Fibroblast of skin of left biceps (primary cell): ENCODE measurements at regions not wholly inside any gene's neighbourhood (a gene's known extent, or its start where the extent isn't known, plus 50 kb on each side); places are given as distances from the start of the nearest gene placed in this dataset.
"Not testable (repeated sequence)": the region's sequence is repeated elsewhere in the genome, so short reads cannot be mapped to it uniquely, and the experiment has no call there.

Experiments
- DNase-seq, 2 experiments: peaks; one replicate each; pipeline ENCODE4 v3.0.0-alpha.2; 2013; ENCODE audit warnings: low read depth in 2 of 2

- DNase-seq, result no peak
Measured at GRCh38 chr4:26044983-26045382, 131.0 kb downstream of the SMIM20 start.

DNA sequence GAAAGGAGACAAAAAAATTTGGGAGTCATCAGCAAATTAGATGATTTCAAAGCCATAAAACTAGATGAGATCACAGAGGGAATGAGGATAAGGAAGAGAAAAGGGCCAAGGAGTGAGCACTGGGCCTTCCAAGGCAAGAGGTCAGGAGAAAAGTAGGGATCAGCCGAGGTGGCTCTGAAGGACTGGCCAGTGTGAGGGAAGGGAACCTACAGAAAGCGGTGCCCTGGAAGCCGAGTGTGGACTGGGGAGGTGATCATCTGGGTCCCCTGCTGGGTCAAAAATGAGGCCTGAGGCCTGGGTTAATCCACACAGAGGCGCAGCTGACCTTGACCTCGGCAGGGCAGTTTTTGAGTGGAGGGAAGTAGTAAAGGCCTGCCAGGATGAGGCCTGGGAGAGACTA is 133.8 kb downstream of the SMIM20 start:
- no peak for DNase-seq

DNA sequence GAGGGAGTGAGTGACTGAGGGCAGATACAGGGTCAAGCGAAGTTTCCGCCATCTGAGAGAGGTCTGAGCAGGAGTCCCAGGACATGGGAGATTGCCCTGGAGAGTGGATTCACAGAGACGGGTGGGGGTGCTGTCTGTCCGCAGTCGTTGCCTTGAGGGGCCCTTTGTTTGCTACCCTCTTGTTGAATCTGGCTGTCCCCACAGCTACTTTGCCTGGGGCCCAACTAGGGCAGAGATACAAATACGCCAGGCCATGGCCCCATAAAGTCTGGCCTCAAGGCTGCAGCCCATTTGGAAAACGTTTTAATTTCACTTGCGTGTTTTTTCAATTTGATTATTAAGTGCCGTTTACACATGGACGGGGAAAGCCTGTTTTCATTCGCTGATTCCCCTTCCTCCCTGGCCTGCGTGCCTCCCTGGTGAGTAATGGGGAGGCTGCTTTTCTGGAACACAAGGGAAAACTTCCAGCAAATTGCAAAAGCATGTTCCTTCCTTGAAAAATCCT is 134.4 kb downstream of the SMIM20 start:
- peak; percentile 88 to 90 for DNase-seq

DNA sequence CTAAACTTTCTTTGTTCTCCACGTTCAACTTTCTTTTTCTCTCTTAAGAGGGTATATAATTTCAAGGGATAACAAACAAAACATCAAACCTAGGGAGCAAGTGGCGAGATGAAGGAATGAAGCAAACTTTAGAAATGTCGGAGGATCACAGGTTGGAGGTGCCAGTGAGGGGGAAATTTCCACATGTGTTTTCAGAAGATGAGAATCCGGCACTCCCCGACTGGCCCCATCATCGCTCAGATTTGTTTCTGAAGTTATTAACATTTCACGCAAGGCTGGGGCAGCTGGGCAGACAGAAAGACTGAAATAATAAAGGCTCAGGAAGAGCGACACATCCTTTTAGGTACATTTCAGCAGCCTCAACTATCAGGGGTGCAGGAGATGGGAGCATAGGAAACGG is 134.9 kb downstream of the SMIM20 start:
- no peak for DNase-seq

DNA sequence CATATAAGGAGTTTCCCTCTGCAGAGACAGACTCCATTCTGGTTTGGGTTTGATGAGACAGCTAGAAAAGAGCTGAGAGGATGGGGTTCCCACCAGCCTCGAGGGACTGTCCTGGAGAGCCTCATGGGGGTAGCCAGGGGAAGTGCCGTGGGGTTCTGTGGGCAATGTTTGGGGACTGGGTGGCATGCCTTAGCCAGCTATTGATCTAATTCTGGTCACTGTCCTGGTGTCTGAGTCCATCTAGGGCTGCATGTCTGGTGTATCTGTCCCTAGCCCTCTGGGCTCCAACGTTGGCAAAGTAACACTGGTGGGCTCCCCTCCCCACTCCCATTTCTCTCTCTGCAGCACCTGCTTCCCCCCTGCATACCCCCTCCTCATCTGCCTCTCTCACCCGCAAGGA is 135.4 kb downstream of the SMIM20 start:
- no peak for DNase-seq

GRCh38 chr4:26050212-26050643 is 136.2 kb downstream of the SMIM20 start:
- DNase-seq, result no peak

DNA sequence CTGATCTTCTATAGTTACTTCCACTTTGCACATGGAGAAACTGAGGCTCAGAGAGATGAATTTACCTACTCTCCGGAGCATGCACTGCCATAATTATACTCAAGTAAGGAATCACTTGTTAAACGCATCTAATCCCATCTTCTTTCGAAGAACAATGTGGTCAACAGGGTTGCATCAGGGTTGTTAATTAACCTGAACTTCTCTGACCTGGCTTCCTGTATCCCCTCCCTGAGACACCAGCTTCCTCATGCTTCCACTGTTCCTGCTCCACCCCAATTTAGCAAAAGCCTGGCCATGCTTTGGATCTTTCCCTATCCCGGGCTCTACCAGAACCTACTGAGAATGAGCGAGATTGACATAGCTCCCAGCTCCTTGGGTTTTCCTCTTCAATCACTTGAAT is 136.7 kb downstream of the SMIM20 start:
- no peak for DNase-seq

DNA sequence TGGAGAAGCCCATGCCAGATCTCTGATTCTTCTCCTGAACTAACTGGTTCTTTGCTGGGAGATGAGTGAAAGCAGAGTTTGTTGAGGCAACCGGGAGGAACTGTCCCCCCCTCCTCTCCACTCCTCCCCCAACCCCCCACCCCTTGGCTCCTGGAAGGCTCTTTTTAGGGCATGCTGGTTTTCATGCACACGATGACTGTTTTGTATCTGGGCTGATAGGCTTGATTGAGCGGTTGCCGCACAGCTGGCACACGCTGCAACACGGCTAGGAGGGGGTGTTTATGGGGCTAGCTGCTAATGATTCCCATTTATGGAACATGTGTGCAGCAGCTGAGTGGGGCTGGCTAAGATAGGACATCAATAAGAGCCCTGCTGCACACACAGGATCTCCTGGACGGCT is 137.2 kb downstream of the SMIM20 start:
- DNase-seq, result peak; percentile 60 to 62

DNA sequence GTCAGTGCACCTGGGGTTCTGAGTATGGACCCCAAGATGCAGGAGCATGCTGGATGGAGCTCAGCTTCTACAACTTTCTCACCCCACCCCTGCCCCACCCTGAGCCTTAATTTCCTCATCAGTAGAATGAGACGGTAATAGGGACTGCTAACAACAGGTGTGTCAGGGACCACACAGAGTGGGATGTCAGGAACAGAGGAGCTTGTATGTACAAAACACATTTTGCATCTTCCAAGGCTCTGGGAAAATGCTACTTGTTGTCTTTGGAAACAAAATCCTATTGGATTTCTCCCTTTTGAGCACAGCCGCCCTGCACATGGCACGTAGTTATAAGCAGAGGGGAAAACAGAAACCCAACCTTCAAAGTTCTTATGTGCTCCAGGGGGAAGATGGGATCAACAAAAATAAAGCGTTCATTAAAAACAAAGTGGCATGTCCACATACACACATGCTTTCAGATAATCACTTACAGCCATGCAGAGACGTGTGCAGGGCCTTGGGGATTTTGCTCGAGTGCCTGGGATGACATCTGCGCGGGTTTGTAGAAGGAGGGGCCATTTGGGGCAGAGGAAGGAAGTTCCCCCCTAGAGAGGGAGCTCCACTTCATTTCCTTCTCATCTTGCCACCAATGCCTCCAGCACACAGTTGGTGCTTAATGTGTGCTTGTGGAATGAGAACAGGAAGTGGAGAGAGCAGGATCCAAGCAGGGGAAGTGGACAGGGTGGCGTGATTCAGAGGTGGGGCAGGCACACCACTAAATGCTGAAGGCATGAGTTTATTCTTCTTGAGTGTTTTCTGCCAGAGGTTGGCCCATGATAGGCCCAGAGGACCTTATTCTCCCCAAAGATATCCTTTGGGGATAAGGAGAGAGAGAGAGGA is 138.9 kb downstream of the SMIM20 start:
- DNase-seq, result no peak

DNA sequence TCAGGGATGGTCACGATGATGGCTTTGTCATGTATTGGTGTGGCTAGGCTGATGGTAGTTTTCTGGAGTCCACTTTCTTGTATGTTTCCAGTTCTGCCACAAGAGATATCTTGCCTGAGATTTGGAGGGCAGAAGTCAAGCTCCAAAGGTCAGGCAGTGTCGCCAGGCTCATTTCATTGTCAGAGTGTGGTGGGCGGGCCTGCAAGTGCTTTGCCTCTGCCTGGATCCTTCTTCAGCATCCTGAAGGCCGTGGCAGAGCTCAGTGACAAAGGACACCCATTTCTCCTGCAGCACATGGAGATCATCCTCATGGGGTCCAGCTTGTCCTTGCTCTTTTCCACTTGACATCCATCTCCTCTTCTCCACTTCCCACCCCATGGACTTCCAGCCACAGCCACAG is 139.7 kb downstream of the SMIM20 start:
- no peak for DNase-seq

DNA sequence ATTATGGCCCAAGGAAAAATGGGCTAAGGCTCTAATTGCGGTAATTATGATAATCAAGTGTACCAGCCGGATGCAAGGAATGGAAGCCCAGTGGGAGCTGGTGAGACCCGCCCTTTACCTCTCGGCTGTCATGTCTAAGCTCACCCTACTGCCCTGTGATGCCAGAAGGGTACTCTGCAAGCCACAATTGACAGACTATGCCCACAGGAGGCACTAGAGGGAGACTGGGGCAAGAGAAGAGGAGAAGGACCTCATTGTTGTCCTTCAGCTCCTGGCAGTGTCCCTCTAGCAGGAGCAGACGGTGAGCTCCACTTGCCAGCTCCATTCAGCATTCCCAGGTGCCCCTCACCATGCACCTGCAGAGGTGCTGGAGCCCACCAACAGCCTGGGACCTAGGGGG is 141.8 kb downstream of the SMIM20 start:
- no peak for DNase-seq

GRCh38 chr4:26056406-26056805 is 142.4 kb downstream of the SMIM20 start:
- DNase-seq, result no peak

GRCh38 chr4:26057839-26058238 is 143.8 kb downstream of the SMIM20 start:
- not testable (repeated sequence) for DNase-seq

DNA sequence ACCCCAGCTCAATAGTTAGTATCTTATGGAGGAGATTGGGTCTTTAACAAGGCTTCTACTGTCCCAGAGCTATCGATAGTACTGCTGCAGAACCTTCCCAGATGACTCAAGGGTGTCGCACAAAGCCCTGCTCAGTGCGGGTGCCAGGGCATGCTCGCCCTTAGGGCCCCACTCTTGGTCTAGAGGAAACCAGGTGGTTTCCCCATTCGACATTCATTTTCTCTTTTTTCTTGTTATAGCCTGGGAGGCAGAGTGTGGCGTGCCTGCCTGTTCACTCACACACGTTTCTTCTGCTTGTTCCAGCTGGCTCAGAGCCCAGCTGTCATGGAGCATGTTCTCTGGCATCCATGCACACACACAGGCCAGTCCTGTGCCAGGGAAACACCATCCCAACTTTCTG is 144.5 kb downstream of the SMIM20 start:
- DNase-seq, result no peak

DNA sequence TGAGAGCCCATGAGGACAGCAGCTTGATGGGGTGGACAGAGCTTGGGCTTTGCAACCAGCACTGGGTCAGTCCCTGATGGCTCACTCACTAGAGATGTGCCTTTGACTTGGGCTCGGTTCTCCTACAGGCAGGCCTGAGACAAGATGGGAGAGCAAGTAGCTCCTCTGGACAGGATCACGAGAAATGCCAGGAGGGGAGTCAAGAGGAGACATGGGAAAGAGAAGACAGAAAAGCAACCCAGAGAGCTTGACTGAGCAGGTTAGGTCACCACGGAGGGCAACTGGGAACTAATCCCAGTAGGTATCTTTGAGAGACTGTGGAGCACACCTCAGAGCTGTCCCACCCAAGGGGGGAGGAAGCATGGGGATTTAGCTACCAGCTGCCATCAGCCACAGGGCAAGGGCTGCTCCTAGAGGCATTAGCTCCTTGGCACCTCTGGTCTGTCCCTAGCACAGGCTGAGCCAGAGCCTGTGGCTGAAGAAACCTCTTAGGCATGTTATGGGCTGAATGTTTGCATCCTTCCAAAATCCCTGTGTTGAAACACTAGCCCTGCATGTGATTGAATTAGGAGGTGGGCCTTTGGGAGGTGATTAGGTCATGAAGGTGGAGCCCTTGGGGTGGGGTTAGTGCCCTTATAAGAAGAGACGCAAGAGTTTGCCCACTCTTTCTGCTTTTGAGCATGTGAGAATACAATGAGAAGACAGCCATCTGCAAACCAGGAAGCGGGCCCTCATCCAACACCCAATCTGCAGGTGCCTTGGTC is 145.6 kb downstream of the SMIM20 start:
- no peak for DNase-seq

GRCh38 chr4:26060286-26060685 is 146.3 kb downstream of the SMIM20 start:
- DNase-seq, result no peak

- no peak for DNase-seq
Measured at GRCh38 chr4:26061248-26061986, 147.4 kb downstream of the SMIM20 start.

GRCh38 chr4:26062215-26062614 is 148.2 kb downstream of the SMIM20 start:
- DNase-seq, result no peak

DNA sequence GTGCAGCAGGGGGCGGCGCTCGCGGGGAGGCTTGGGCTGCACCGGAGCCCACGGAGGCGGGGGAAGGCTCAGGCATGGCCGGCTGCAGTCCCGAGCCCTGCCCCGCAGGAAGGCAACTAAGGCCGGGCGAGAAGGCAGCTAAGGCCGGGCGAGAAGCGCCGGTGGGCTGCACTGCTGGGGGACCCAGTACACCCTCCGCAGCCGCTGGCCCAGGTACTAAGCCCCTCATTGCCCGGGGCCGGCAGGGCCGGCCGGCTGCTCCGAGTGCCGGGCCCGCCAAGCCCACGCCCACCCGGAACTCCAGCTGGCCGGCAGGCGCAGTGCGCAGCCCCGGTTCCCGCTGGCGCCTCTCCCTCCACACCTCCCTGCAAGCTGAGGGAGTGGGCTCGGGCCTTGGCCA is 150.0 kb downstream of the SMIM20 start:
- not testable (repeated sequence) for DNase-seq

DNA sequence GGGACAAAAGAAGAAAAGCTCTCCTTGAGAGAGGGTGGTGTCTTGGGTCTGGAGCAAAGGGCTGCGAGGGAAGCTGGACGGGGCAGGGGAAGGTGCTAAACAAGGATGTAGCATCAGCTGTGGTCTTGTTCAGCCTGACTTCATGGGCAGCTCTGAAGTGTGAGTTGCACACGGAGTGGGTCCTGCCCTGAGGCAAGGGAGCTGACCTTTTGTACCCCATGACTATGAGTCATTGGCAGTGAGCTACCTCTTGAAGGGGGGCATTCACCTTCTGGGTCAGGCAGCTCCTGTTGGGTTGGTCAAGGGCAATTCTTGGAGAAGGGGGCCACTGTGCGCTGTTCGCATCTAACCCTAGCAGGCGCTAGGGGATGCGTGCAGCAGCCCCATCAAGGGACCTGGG is 151.8 kb downstream of the SMIM20 start:
- no peak for DNase-seq

- no peak for DNase-seq
Measured at GRCh38 chr4:26067035-26067434, 153.0 kb downstream of the SMIM20 start.

- DNase-seq, result no peak
Measured at GRCh38 chr4:26069218-26069617, 155.2 kb downstream of the SMIM20 start.
